PC-3 (cell line): ENCODE measurements at regions not wholly inside any gene's neighbourhood (a gene's known extent, or its start where the extent isn't known, plus 50 kb on each side); places are given as distances from the start of the nearest gene placed in this dataset.

Experiments
- CTCF ChIP-seq: fragments of 300-600 bp; sonication (generic); conservative IDR thresholded peaks from 2 replicates; pipeline ENCODE4 v1.5.1; 2017; ENCODE audit warnings: antibody characterized with exemption, low read depth, mild to moderate bottlenecking, low read length
- EZH2 ChIP-seq: fragments of 300-600 bp; sonication (generic); IDR thresholded peaks from one replicate; pipeline ENCODE4 v1.6.1; 2017; ENCODE audit warnings: antibody characterized with exemption, mild to moderate bottlenecking, low read length; ENCODE audit not compliant: unreplicated experiment

- no peak for TF ChIP-seq CTCF
- no peak for TF ChIP-seq EZH2
These were observed 725.3 kb upstream of the NCAM2 start for GRCh38 chr21:20272791-20273362.
